ENCODE measurements at regions not wholly inside any gene's neighbourhood (a gene's known extent, or its start where the extent isn't known, plus 50 kb on each side); places are given as distances from the start of the nearest gene placed in this dataset.

DNA sequence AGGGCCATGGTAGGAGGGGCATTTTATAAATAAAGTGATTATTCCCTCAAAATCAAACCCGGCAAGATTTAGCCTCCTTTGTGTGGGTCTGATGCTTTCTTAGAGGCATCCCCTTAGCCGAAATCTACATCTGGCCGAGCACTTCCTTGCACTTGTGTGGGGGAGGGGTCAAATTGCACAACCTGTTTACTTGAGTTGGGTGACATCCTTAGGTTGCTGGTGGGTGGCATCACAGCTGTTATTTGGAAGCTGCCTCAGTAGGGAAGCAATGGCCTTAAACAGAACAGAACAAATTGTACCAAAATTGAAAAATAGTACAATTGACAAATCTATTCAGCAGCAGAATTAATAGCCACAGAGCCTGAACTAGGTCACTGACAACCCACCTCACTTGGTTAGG, 546.1 kb downstream of the SNAPC1 start:
- no peak overlapping the region for H3K4me3 Mint-ChIP-seq
- H3K27ac Mint-ChIP-seq = no peak overlapping the region
- ATAC-seq = no peak
- H3K27me3 Mint-ChIP-seq = no peaks in the 10 kb centered on the region
- no peaks in the 10 kb centered on the region for H3K9me3 Mint-ChIP-seq
- no peaks in the 10 kb centered on the region for H3K36me3 Mint-ChIP-seq
- H3K4me1 Mint-ChIP-seq = no peaks in the 10 kb centered on the region

DNA sequence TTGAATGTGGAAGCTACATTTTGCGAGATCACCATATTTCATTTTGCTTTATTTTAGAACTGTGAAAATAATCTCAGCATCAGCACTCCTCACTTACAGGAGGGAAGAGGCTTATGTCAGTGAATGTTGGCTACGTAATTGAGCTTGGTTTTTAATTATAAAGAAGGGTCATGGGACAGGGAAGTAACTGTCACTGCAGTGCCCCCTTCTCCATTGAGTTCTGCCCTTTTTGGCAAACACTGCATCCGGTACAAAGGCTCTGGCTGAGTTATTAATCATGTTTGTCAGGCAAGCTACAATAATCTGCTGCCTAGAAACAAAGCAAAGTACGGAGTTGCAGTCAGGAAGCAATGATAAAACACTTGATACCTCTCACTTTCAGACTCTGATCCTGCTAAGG, 546.7 kb downstream of the SNAPC1 start:
- no peaks in the 10 kb centered on the region for H3K27me3 Mint-ChIP-seq
- H3K36me3 Mint-ChIP-seq = no peaks in the 10 kb centered on the region
- no peak for ATAC-seq
- H3K9me3 Mint-ChIP-seq = no peaks in the 10 kb centered on the region
- no peak overlapping the region for H3K4me3 Mint-ChIP-seq
- no peak overlapping the region for H3K27ac Mint-ChIP-seq
- H3K4me1 Mint-ChIP-seq = no peaks in the 10 kb centered on the region

DNA sequence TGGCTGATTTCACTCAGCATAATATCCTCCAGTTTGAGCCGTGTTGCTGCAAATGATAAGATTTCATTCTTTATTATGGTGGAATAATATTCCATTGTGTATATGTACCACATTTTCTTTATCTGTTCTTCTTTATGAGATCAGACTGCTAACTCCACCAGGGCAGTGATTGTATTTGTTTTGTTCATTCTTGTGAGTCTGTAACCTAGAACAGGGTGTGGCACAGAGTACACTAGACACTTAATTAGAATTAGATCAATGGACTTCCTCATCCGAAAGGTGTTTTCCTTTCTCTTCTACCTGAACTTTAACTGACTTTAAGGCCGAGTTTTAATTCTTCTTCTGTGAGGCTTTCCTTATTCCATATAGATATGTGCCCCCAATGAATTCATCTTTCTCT, 551.0 kb downstream of the SNAPC1 start:
- no peaks in the 10 kb centered on the region for H3K9me3 Mint-ChIP-seq
- no peak overlapping the region for H3K4me3 Mint-ChIP-seq
- H3K27me3 Mint-ChIP-seq = no peaks in the 10 kb centered on the region
- ATAC-seq = no peak
- no peak overlapping the region for H3K27ac Mint-ChIP-seq
- no peaks in the 10 kb centered on the region for H3K4me1 Mint-ChIP-seq
- H3K36me3 Mint-ChIP-seq = no peaks in the 10 kb centered on the region

DNA sequence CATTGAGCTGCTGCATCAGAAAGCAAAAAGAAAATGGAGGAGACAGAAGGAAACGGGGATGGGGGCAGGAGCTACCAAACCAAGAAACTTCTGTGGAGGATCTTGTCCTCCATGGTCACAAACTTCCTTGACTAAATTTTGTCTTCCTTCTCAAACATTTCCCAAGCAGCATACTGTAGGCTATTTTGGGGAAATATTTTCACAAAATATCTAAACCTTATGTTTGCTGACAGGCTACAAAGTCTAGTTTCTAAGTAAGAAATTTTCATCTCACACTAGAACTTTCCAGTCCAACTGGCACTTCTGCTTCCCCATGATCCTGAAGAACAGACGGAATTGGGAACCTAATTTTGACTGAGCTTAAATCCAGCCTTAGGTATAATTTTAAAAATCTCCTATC, 552.0 kb downstream of the SNAPC1 start:
- ATAC-seq = no peak
- Mint-ChIP-seq H3K4me3 (no peak overlapping the region), H3K36me3 (no peaks in the 10 kb centered on the region), H3K4me1 (no peaks in the 10 kb centered on the region), H3K9me3 (no peaks in the 10 kb centered on the region), H3K27me3 (no peaks in the 10 kb centered on the region), H3K27ac (no peak overlapping the region)

DNA sequence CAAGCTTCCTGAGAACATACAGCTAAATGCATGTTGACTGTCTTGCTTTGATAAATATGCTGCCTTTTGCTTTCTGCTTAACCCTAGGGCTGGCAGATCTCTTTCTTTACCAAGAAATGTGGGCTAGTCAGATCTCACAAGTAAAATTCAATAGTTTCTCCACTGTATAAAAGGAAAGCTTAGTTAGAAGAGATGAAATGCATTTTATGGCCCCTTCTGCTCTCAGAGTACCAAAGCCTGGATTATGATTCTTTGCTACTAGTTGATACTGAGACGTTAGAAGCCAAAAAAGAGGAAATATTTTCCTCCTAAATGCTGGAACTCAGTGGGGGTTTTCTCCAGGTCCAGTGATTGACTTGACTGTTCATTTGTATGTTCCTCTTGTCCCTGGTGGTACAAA, 552.7 kb downstream of the SNAPC1 start:
- no peak overlapping the region for H3K27ac Mint-ChIP-seq
- no peaks in the 10 kb centered on the region for H3K9me3 Mint-ChIP-seq
- H3K4me1 Mint-ChIP-seq = no peaks in the 10 kb centered on the region
- no peak for ATAC-seq
- H3K4me3 Mint-ChIP-seq = no peak overlapping the region
- no peaks in the 10 kb centered on the region for H3K27me3 Mint-ChIP-seq
- no peaks in the 10 kb centered on the region for H3K36me3 Mint-ChIP-seq

DNA sequence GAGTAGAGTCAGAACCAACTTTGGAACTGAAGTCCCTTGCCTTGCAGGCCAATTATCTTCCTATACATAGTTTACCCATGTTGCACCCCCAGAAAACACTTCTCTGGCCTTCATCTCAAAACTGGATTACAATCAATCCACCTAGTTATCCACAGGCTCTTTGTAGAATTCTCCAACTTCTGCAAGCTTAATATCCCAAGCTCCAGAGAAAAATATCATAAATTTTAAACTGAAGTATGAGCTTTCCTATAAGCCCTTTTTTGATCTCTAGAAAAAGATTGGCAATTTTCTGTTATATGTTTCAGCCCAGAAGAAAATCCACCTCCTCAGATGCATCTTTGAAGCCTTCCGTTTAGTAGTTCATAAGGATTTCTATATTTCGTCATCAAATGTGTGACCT, 553.4 kb downstream of the SNAPC1 start:
- Mint-ChIP-seq H3K4me3 (no peak overlapping the region), H3K36me3 (no peaks in the 10 kb centered on the region), H3K4me1 (no peaks in the 10 kb centered on the region), H3K9me3 (no peaks in the 10 kb centered on the region), H3K27me3 (no peaks in the 10 kb centered on the region), H3K27ac (no peak overlapping the region)
- ATAC-seq = no peak

DNA sequence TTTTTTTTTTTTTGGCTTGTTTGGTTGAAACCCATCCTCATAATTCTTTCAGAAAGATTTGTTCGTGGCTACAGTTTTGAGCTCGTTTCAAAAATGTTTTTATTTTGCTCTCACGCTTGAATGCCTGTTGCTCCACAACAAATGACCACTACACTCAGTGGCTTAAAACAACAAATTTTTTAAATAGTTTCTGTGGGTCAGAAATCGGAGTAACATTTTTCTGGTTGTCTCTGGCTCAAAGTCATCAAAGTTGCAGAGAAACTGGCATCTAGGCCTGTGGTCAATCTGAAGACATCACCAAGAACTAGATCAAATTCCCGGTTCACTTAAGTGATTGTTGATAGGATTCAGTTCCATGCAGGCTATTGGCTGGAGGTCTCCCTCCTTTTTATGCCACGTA, 560.0 kb downstream of the SNAPC1 start:
- Mint-ChIP-seq H3K36me3 (no peaks in the 10 kb centered on the region), H3K4me1 (no peaks in the 10 kb centered on the region), H3K27me3 (no peaks in the 10 kb centered on the region), H3K27ac (no peak overlapping the region), H3K9me3 (peaks cover 2% of the 10 kb centered on the region), H3K4me3 (no peak overlapping the region)
- ATAC-seq = no peak

DNA sequence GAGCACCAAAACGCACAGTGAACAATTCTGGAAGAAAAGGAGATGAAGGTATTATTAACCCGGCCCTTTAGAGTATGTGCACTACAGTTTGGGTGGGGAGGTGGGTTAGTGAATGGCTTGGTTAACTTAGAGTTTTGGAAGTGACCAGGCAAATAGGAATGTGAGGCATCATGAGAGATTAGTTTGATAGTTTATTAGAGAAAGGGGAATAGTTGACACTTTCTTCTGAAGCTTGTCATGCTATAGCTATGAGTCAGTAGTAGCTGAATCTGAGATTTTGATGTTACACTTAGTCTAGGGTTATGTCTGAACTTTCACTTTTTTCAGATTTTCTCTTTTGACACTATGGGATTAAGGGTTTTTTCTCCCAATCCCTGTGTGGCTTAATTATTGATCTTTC, 567.2 kb downstream of the SNAPC1 start:
- H3K27ac Mint-ChIP-seq = no peak overlapping the region
- H3K4me1 Mint-ChIP-seq = no peaks in the 10 kb centered on the region
- H3K36me3 Mint-ChIP-seq = no peaks in the 10 kb centered on the region
- no peak for ATAC-seq
- peaks cover 9% of the 10 kb centered on the region for H3K9me3 Mint-ChIP-seq
- H3K27me3 Mint-ChIP-seq = no peaks in the 10 kb centered on the region
- no peak overlapping the region for H3K4me3 Mint-ChIP-seq

DNA sequence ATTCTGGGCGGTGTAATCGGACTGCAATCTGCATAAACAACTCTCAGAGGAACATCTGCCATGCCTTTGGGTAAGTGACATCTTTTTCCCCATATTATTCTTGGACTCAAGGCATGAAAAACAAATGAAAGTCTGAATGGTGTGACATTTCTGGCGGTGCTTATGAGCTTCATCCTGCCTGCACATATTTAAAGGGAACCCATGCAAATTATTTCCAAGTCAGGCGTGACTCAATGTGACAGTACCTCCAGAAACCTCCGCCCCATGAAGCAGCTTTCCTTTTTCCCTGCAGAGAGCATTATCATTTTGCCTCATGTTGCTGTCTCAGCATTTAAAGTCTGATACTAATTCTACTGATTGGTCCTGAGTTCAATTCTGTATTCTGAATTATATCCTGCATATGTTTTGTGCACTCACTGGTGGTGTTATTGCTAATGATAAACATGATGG, 585.4 kb downstream of the SNAPC1 start:
- Mint-ChIP-seq H3K36me3 (no peaks in the 10 kb centered on the region), H3K4me3 (no peak overlapping the region), H3K27me3 (no peaks in the 10 kb centered on the region), H3K4me1 (no peaks in the 10 kb centered on the region), H3K9me3 (peaks cover 4% of the 10 kb centered on the region), H3K27ac (no peak overlapping the region)
- no peak for ATAC-seq

DNA sequence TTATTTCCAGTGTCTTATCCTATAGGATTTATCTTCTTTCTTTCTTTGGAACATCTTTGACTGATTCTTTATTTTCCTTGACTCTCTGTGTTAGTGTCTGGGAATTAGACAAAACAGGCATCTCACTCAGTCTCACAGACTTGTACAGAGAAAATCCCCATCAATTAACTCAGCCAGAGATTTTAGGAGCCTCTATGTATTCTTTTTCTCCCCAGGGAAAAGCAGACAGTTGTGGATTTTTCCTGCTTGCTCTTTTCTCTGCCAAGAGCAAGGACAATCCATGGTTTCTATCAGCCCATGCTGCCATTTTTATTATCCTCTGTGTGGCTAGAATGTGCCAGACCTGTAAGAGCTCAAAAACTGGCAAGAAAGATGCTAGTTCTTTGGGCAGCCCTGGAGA, 595.1 kb downstream of the SNAPC1 start:
- Mint-ChIP-seq H3K27me3 (no peaks in the 10 kb centered on the region), H3K9me3 (peaks cover 23% of the 10 kb centered on the region), H3K36me3 (no peaks in the 10 kb centered on the region), H3K27ac (no peak overlapping the region), H3K4me3 (no peak overlapping the region), H3K4me1 (no peaks in the 10 kb centered on the region)
- ATAC-seq = no peak

DNA sequence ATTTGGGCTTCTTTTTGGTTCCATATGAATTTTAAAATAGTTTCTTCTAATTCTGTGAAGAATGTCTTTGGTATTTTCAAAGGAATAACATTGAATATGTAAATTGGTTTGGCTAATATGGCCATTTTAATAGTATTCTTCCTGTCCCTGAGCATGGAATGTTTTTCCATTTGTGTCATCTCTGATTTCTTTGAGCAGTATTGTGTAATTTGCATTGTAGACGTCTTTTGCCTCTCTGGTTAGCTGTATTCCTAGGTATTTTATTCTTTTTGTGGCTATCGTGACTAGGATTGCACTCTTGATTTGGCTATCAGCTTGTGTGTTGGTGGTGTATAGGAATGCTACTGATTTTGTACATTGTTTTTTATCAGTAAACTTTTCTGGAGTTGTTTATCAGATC, 601.9 kb downstream of the SNAPC1 start:
- Mint-ChIP-seq H3K36me3 (no peaks in the 10 kb centered on the region), H3K4me3 (no peak overlapping the region), H3K9me3 (peaks cover 5% of the 10 kb centered on the region), H3K27ac (no peak overlapping the region), H3K27me3 (no peaks in the 10 kb centered on the region), H3K4me1 (no peaks in the 10 kb centered on the region)
- ATAC-seq = no peak

DNA sequence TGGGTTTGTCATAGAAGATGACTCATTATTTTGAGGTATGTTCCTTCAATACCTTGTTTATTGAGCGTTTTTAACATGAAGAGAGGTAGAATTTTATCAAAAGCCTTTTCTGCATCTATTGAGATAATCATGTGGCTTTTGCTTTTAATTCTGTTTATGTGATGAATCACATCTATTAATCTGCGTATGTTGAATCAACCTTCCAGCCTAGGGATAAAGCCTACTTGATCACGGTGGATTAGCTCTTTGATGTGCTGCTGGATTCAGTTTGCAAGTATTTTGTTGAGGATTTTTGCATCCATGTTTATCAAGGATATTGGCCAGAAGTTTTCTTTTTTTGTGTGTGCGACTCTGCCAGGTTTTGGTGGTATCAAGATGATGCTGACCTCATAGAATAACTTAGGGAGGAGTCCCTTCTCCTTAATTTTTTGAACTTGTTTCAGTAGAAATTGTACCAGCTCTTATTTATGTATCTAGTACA, 602.6 kb downstream of the SNAPC1 start:
- no peaks in the 10 kb centered on the region for H3K4me1 Mint-ChIP-seq
- no peak for ATAC-seq
- no peaks in the 10 kb centered on the region for H3K36me3 Mint-ChIP-seq
- peaks cover 5% of the 10 kb centered on the region for H3K9me3 Mint-ChIP-seq
- H3K27me3 Mint-ChIP-seq = no peaks in the 10 kb centered on the region
- H3K4me3 Mint-ChIP-seq = no peak overlapping the region
- no peak overlapping the region for H3K27ac Mint-ChIP-seq

DNA sequence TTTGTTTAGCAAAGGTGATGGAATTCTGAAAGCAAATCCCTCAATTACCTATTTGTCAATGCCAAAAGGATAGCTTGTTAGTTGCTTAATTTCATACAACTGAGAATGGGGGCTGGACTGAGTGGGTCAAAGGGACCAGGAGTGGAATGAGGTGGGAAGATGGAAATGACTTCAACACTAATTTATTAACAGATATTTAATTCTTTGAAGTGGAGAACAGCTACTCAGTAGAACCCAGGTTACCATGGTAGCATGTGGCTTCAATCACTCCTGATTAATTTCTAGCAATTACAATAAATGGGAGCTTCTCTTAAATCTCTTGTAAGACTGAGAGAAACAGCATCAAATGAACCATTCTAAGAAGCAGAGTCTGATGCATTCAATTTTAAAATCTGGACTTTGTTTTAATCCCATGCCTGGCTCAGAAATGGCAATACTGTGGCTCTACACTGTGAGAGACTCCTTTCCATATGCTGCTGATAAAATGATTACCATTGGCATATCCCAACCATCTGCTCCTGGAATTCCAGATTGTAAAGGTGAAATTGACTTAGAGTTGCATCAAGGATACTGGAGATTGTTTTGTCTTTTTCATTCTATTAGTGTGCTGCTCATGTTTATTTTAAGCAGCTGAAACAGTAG, 607.8 kb downstream of the SNAPC1 start:
- no peaks in the 10 kb centered on the region for H3K27me3 Mint-ChIP-seq
- peaks cover 2% of the 10 kb centered on the region for H3K9me3 Mint-ChIP-seq
- H3K27ac Mint-ChIP-seq = no peak overlapping the region
- no peaks in the 10 kb centered on the region for H3K4me1 Mint-ChIP-seq
- H3K36me3 Mint-ChIP-seq = no peaks in the 10 kb centered on the region
- ATAC-seq = no peak
- no peak overlapping the region for H3K4me3 Mint-ChIP-seq

DNA sequence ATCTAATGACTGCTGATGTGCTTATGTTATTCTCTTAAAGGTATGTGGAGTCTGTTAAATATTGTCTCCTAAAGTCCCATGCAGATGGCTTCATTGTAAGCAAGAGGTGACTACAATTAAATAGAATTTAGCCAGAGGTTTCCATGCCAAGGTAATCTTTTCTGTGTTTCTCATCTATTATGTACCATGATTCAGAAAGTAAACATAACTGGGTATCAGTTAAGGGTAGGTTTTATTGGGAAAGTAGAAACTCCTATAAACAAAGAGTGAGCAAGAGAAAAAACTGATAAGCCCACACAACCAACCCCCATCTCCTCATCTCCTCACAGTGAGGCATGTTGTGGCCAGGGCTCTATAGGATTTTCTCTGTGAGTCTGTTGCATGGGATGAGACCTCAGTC, 611.7 kb downstream of the SNAPC1 start:
- ATAC-seq = no peak
- H3K27me3 Mint-ChIP-seq = no peaks in the 10 kb centered on the region
- no peaks in the 10 kb centered on the region for H3K36me3 Mint-ChIP-seq
- H3K9me3 Mint-ChIP-seq = peaks cover 8% of the 10 kb centered on the region
- H3K4me3 Mint-ChIP-seq = no peak overlapping the region
- no peak overlapping the region for H3K27ac Mint-ChIP-seq
- no peaks in the 10 kb centered on the region for H3K4me1 Mint-ChIP-seq

DNA sequence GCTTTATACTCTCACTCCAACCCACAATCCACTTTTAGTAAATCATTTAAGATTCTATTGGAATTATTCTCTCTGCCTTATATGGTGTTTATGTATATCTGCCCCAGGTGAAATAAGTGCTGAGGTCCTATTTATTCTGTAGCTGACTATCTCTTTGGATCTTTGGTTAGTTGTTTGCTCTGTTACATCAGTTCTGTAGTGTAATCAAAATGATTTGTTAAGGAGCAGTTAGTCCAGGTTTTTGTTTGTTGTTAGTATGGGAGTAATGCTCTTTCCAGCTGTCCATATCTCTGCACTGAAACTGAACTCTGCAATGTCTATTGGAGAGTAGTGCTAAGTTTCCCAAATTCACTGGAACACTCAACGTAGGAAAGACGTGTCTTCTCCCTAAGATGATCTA, 615.8 kb downstream of the SNAPC1 start:
- no peaks in the 10 kb centered on the region for H3K27me3 Mint-ChIP-seq
- no peak overlapping the region for H3K27ac Mint-ChIP-seq
- no peak overlapping the region for H3K4me3 Mint-ChIP-seq
- no peaks in the 10 kb centered on the region for H3K4me1 Mint-ChIP-seq
- ATAC-seq = no peak
- peaks cover 8% of the 10 kb centered on the region for H3K9me3 Mint-ChIP-seq
- H3K36me3 Mint-ChIP-seq = no peaks in the 10 kb centered on the region

DNA sequence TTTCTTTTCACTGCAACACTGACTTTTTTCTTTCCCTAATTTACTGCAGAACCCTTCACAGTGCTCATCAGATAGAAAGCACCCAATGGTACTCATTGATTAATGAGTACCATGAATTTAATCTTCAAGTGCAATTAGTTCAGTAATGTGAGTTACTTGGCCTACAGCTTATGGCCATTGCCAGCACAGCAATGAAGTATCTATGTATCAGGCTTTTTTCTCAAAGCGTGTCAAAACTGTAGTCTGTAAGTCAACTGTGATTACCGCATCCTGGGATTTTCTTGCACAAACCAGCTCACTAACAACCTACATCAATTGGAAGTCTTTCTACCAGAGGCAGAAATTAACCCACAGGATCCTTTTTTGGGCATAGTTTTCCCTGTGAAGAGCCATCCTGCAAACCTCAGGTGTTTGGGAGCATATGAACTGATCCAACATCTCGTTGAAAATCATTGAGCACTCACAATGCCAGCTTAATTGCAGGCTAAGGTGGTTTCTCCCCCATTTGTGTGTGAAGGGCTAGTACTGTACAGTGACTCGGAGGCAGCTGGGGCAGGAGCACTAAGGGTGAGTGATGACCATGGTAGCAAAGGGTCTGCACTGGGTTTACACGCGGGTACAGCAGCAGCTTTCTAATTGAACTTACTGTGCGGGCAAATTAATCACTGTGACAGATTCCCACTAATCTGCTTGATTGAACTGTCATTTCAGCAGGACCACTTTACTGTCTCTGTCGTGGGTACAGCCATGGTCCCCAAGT, 619.3 kb downstream of the SNAPC1 start:
- Mint-ChIP-seq H3K27ac (no peak overlapping the region), H3K4me1 (no peaks in the 10 kb centered on the region), H3K27me3 (no peaks in the 10 kb centered on the region), H3K36me3 (no peaks in the 10 kb centered on the region), H3K4me3 (no peak overlapping the region), H3K9me3 (peaks cover 14% of the 10 kb centered on the region)
- no peak for ATAC-seq

Measured in stimulated activated memory B cell treated with anti-CD40 and anti-IgM and Interleukin-4, amounts not matched to agents 10 μg/mL and 1 μg/mL and 100 μg/mL, for 72 hours (primary cell).